Neural progenitor cell (in vitro differentiated cells): ENCODE measurements at regions not wholly inside any gene's neighbourhood (a gene's known extent, or its start where the extent isn't known, plus 50 kb on each side); places are given as distances from the start of the nearest gene placed in this dataset.
"Not testable (repeated sequence)": the region's sequence is repeated elsewhere in the genome, so short reads cannot be mapped to it uniquely, and the experiment has no call there.

Experiments
- DNase-seq: peaks from one replicate; pipeline ENCODE4 v3.0.0-alpha.2; 2016; ENCODE audit warnings: low spot score
- H2AFZ ChIP-seq: fragments of 200-600 bp; sonication (generic); replicated peaks from 2 replicates; pipeline ENCODE4 v1.6.1; 2016; ENCODE audit warnings: antibody characterized with exemption
- H3F3A ChIP-seq: fragments of 200-600 bp; sonication (generic); 2 replicates; pipeline ENCODE4 v1.6.1; 2016; ENCODE audit warnings: antibody characterized with exemption, low read depth
- H3K27ac ChIP-seq: fragments of 200-600 bp; sonication (generic); 2 replicates; pipeline ENCODE4 v1.5.1; 2016; ENCODE audit warnings: mild to moderate bottlenecking
- H3K27me3 ChIP-seq: fragments of 200-600 bp; sonication (generic); 2 replicates; pipeline ENCODE4 v1.6.1; 2016; ENCODE audit warnings: mild to moderate bottlenecking, moderate library complexity
- H3K36me3 ChIP-seq: fragments of 200-600 bp; sonication (generic); 2 replicates; pipeline ENCODE4 v1.5.1; 2016
- H3K4me1 ChIP-seq: fragments of 200-600 bp; sonication (generic); 2 replicates; pipeline ENCODE4 v1.6.1; 2016; ENCODE audit warnings: mixed run types
- H3K4me2 ChIP-seq: fragments of 200-600 bp; sonication (generic); 2 replicates; pipeline ENCODE4 v1.6.1; 2016
- H3K4me3 ChIP-seq: fragments of 200-600 bp; sonication (generic); 2 replicates; pipeline ENCODE4 v1.5.1; 2016
- H3K79me2 ChIP-seq: fragments of 200-600 bp; sonication (generic); 2 replicates; pipeline ENCODE4 v1.6.1; 2016; ENCODE audit warnings: low read depth
- H3K9ac ChIP-seq: fragments of 200-600 bp; sonication (generic); 2 replicates; pipeline ENCODE4 v1.6.1; 2016
- H3K9me3 ChIP-seq: fragments of 200-600 bp; sonication (generic); 2 replicates; pipeline ENCODE4 v1.5.1; 2016; ENCODE audit warnings: low read depth
- H4K20me1 ChIP-seq: fragments of 200-600 bp; sonication (generic); 2 replicates; pipeline ENCODE4 v1.6.1; 2016; ENCODE audit warnings: low read depth
- H3K27ac Mint-ChIP-seq: 3 replicates; pipeline ENCODE4 v1.8.0; 2021; ENCODE audit warnings: mixed read lengths
- H3K27me3 Mint-ChIP-seq: 2 replicates; pipeline ENCODE4 v1.8.0; 2022; ENCODE audit warnings: low read depth, mild to moderate bottlenecking, inconsistent platforms, moderate library complexity, mixed read lengths; ENCODE audit not compliant: insufficient read depth
- H3K36me3 Mint-ChIP-seq: 3 replicates; pipeline ENCODE4 v1.8.0; 2021; ENCODE audit warnings: mixed read lengths
- H3K4me1 Mint-ChIP-seq: 3 replicates; pipeline ENCODE4 v1.8.0; 2021; ENCODE audit warnings: mixed read lengths
- H3K4me3 Mint-ChIP-seq: 3 replicates; pipeline ENCODE4 v1.8.0; 2021; ENCODE audit warnings: mild to moderate bottlenecking, moderate library complexity, mixed read lengths
- H3K9me3 Mint-ChIP-seq: 3 replicates; pipeline ENCODE4 v1.8.0; 2020; ENCODE audit warnings: mixed read lengths

- not testable (repeated sequence) for H3F3A ChIP-seq, H3K4me2 ChIP-seq, H3K36me3 Mint-ChIP-seq, H2AFZ ChIP-seq, H3K27ac Mint-ChIP-seq, H3K9ac ChIP-seq, DNase-seq, H3K9me3 ChIP-seq, H3K9me3 Mint-ChIP-seq, H3K27me3 ChIP-seq, H3K79me2 ChIP-seq, H3K4me1 ChIP-seq, H3K4me1 Mint-ChIP-seq, H3K36me3 ChIP-seq, H3K4me3 Mint-ChIP-seq, H3K4me3 ChIP-seq, H3K27me3 Mint-ChIP-seq, H4K20me1 ChIP-seq, H3K27ac ChIP-seq
These were observed 270.4 kb upstream of the PLCXD1 start for GRCh38 chrX:10469-11458.

GRCh38 chrX:13821-14443 is 267.2 kb upstream of the PLCXD1 start:
- not testable (repeated sequence) for H3K36me3 ChIP-seq, H3K4me1 ChIP-seq, H3K27me3 ChIP-seq, H3K27ac Mint-ChIP-seq, H3K27me3 Mint-ChIP-seq, H3K4me1 Mint-ChIP-seq, H2AFZ ChIP-seq, H3K9me3 Mint-ChIP-seq, H3K4me3 ChIP-seq, H3K27ac ChIP-seq, H4K20me1 ChIP-seq, H3K9ac ChIP-seq, H3K79me2 ChIP-seq, H3K4me2 ChIP-seq, H3K9me3 ChIP-seq, H3K36me3 Mint-ChIP-seq, H3F3A ChIP-seq
- peak; percentile 80 for DNase-seq
- H3K4me3 Mint-ChIP-seq = peak overlapping the region; percentile 64

GRCh38 chrX:14452-14851 is 266.7 kb upstream of the PLCXD1 start:
- H3K4me2 ChIP-seq, H3K9me3 Mint-ChIP-seq, H3K9me3 ChIP-seq, H3K27me3 ChIP-seq, H3K9ac ChIP-seq, H3F3A ChIP-seq, H3K36me3 Mint-ChIP-seq, H4K20me1 ChIP-seq, H3K4me3 Mint-ChIP-seq, H3K27me3 Mint-ChIP-seq, H3K4me1 Mint-ChIP-seq, H3K79me2 ChIP-seq, H2AFZ ChIP-seq, H3K27ac ChIP-seq, H3K27ac Mint-ChIP-seq, H3K36me3 ChIP-seq, H3K4me1 ChIP-seq: not testable (repeated sequence)
- H3K4me3 ChIP-seq = peak overlapping the region; percentile 24
- peak; percentile 2 for DNase-seq

GRCh38 chrX:18768-19454 is 262.3 kb upstream of the PLCXD1 start:
- H3K4me1 Mint-ChIP-seq, H3F3A ChIP-seq, H4K20me1 ChIP-seq, H3K9me3 Mint-ChIP-seq, H3K27ac ChIP-seq, H2AFZ ChIP-seq, H3K9me3 ChIP-seq, H3K4me2 ChIP-seq, H3K9ac ChIP-seq, H3K36me3 ChIP-seq, H3K4me3 ChIP-seq, DNase-seq, H3K27ac Mint-ChIP-seq, H3K36me3 Mint-ChIP-seq, H3K79me2 ChIP-seq, H3K27me3 ChIP-seq, H3K27me3 Mint-ChIP-seq, H3K4me3 Mint-ChIP-seq, H3K4me1 ChIP-seq: not testable (repeated sequence)

GRCh38 chrX:19455-19827 is 261.7 kb upstream of the PLCXD1 start:
- H3K9me3 ChIP-seq, H3K79me2 ChIP-seq, H3K4me1 ChIP-seq, H3K4me1 Mint-ChIP-seq, H3K27ac Mint-ChIP-seq, H3K36me3 ChIP-seq, H3K36me3 Mint-ChIP-seq, H3K27ac ChIP-seq, H4K20me1 ChIP-seq, H3K4me3 Mint-ChIP-seq, H3F3A ChIP-seq, H2AFZ ChIP-seq, H3K4me2 ChIP-seq, H3K9ac ChIP-seq, H3K27me3 ChIP-seq, H3K9me3 Mint-ChIP-seq, H3K27me3 Mint-ChIP-seq, DNase-seq: not testable (repeated sequence)
- peak overlapping the region; percentile 30 for H3K4me3 ChIP-seq
